NB4 (cell line): ENCODE measurements at regions not wholly inside any gene's neighbourhood (a gene's known extent, or its start where the extent isn't known, plus 50 kb on each side); places are given as distances from the start of the nearest gene placed in this dataset.

Source experiments
- DNase-seq: peaks from one replicate; pipeline ENCODE4 v3.0.0; 2010; ENCODE audit warnings: low read depth
- H3K4me3 ChIP-seq: one replicate; pipeline ENCODE4 v1.5.1; 2011; ENCODE audit warnings: mild to moderate bottlenecking, low read depth, low read length, moderate library complexity
- CTCF ChIP-seq: IDR thresholded peaks from one replicate; pipeline ENCODE4 v1.5.1; 2012; ENCODE audit warnings: low read depth, low read length
- MAX ChIP-seq: IDR thresholded peaks from 2 replicates; pipeline ENCODE4 v1.6.1; 2011; ENCODE audit warnings: low read depth, low read length
- MYC ChIP-seq: IDR thresholded peaks from 2 replicates; pipeline ENCODE4 v1.6.1; 2011; ENCODE audit warnings: low read depth, low read length
- POLR2A ChIP-seq: IDR thresholded peaks from 2 replicates; pipeline ENCODE4 v1.6.1; 2011; ENCODE audit warnings: mild to moderate bottlenecking; ENCODE audit not compliant: insufficient read length; ENCODE audit errors: extremely low read depth

- no peak overlapping the region for H3K4me3 ChIP-seq
- TF ChIP-seq CTCF (no peak), MYC (no peak), MAX (no peak), POLR2A (no peak)
- DNase-seq = no peak
Observed at GRCh38 chr4:106603471-106603870, 234.9 kb upstream of the GIMD1 start.

- H3K4me3 ChIP-seq = no peak overlapping the region
- no peak for TF ChIP-seq MAX
- no peak for TF ChIP-seq CTCF
- no peak for TF ChIP-seq MYC
- TF ChIP-seq POLR2A = no peak
- no peak for DNase-seq
Observed at GRCh38 chr4:106602711-106603110, 234.1 kb upstream of the GIMD1 start.

DNA sequence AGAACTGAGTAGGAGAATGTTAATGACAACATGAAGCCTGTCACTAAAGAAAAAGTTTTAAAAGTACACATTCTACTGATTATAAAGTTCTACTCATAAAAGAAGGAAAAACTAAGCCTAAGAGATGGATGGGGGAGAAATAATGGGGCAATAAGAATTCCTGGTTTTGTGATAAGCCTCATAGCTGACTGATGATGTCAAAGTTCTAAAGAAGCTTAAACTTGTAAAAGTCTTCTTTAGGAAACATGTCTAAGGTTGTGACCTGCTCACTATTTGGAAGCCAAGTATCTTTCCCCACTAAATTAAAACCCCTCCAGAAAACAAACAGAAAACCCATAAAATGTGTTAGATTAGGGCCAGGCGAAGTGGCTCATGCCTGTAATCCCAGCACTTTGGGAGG lies 232.9 kb upstream of the GIMD1 start:
- no peak overlapping the region for H3K4me3 ChIP-seq
- TF ChIP-seq MAX (no peak), CTCF (no peak), POLR2A (no peak), MYC (no peak)
- DNase-seq = no peak

DNA sequence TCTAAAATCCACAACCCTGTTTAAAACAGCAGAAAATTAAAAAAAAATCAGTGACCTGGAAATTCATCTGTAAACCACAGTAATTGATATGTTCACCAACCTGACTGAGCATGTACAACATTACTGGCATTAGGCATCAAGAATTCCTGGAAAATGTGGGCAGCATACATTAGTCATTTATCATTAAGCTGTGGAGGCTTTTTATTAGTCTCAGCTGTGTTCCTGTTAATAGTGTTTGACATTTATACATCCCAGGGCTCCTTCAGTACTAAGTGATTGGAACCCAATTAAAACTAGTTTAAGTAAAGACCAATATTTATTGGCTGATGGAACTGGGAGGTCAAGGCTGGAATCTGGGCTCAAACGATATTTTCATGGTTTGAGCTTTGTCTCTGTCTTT lies 227.3 kb upstream of the GIMD1 start:
- DNase-seq = no peak
- TF ChIP-seq MYC = no peak
- TF ChIP-seq MAX = no peak
- no peak for TF ChIP-seq CTCF
- no peak for TF ChIP-seq POLR2A
- H3K4me3 ChIP-seq = no peak overlapping the region

DNA sequence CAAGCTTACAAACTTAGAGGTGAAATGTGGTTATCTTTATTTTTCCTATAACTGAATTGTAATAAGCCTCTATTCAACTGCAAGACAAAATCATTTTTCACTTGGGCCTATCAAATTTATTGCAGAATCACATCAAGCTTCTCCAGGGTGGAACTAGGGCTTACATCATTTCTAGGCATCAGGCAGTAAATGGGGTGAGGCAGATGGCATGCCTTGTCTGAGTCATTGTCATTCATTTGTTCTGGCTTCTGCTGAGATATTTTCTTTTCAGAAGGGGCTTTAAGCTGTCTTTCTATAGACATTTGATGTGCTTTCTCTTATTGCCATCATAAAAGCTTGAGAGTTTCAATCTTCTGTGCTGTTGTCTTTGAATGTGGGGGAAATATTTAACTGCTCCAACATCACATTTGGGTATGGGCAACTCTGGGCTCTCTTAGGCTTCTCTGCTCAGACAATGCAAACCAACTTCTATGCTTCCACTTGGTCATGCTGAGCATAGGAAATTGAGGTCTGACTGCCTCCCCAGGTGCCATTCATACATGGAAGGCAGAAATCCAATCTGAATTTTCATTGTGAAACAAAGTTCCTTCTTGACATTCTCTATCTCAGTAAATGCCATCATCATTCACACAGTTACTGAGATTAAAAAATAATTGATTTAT lies 225.8 kb upstream of the GIMD1 start:
- H3K4me3 ChIP-seq = no peak overlapping the region
- no peak for TF ChIP-seq CTCF
- TF ChIP-seq MYC = no peak
- no peak for TF ChIP-seq MAX
- no peak for TF ChIP-seq POLR2A
- DNase-seq = no peak
